HCT116 (cell line): ENCODE measurements at regions not wholly inside any gene's neighbourhood (a gene's known extent, or its start where the extent isn't known, plus 50 kb on each side); places are given as distances from the start of the nearest gene placed in this dataset.

ENCODE experiments used
- ATAC-seq: fragments of 200-7000 bp; cut with Tn5 transposase; 2 replicates; pipeline ENCODE4 v1.9.1; 2020; ENCODE audit warnings: mild to moderate bottlenecking, moderate library complexity
- BruUV-seq: library from RNA; stranded (reverse); fragments of 400-500 nt; replicated peaks from 2 replicates; lab custom pipeline; 2021; lab: Mats Ljungman, UMichigan
- CTCF ChIA-PET: fragments of 300-600 bp; sonication (Branson Sonifier 250); formaldehyde crosslinking; loops from one replicate; lab custom pipeline; 2021; ENCODE audit warnings: antibody characterized with exemption; lab: Charles Lee
- POLR2A ChIA-PET: fragments of 300-600, 350-600 bp; sonication (Branson Sonifier 250); formaldehyde crosslinking; loops from one replicate; lab custom pipeline; 2021; ENCODE audit warnings: antibody characterized with exemption; lab: Charles Lee
- RAD21 ChIA-PET, 2 experiments: fragments of 300-600 bp; sonication (Branson Sonifier 250); formaldehyde crosslinking; loops; one replicate each; lab custom pipeline; 2023; ENCODE audit warnings: low total read pairs in 2 of 2; ENCODE audit not compliant: uncharacterized antibody in 2 of 2, unreplicated experiment in 2 of 2, low non-redundant PET in 1 of 2; lab: Charles Lee
- DNase-seq: peaks from one replicate; pipeline ENCODE4 v3.0.0-alpha.2; 2010; ENCODE audit warnings: low read depth, low spot score
- H2AFZ ChIP-seq: fragments of 200-600 bp; shearing (Covaris generic), sonication (generic); 2 replicates; pipeline ENCODE4 v1.6.1; 2017; ENCODE audit warnings: low read depth, mixed run types, mixed read lengths, antibody characterized with exemption, low read length; ENCODE audit not compliant: poor library complexity, severe bottlenecking
- H3K27ac ChIP-seq: 2 replicates; pipeline ENCODE4 v1.5.1; 2012; ENCODE audit warnings: low read depth, low read length
- H3K27me3 ChIP-seq: fragments of 200-600 bp; sonication (generic); 2 replicates; pipeline ENCODE4 v1.6.1; 2016; ENCODE audit warnings: mixed run types, low read length, mixed read lengths; ENCODE audit not compliant: insufficient read depth
- H3K36me3 ChIP-seq, 2 experiments: fragments of 200-500 bp in 1 of 2; fragments of 200-600 bp in 1 of 2; sonication (Bioruptor generic) in 1 of 2; sonication (generic) in 1 of 2; 2 replicates each; pipeline versions ENCODE4 v1.5.1 to v1.6.1; 2014 to 2016; ENCODE audit warnings: low read length in 2 of 2, inconsistent platforms in 1 of 2, mixed read lengths in 1 of 2, mixed run types in 1 of 2; ENCODE audit not compliant: insufficient read depth in 2 of 2, control insufficient read depth in 1 of 2
- H3K4me1 ChIP-seq, 2 experiments: fragments of 200-600 bp in 1 of 2; sonication (generic) in 1 of 2; 2 replicates each; pipeline versions ENCODE4 v1.5.1 to v1.6.1; 2012 to 2017; ENCODE audit warnings: low read length in 2 of 2, inconsistent platforms in 1 of 2, mild to moderate bottlenecking in 1 of 2, mixed read lengths in 1 of 2, mixed run types in 1 of 2, moderate library complexity in 1 of 2; ENCODE audit not compliant: insufficient read depth in 2 of 2, control insufficient read depth in 1 of 2
- H3K4me2 ChIP-seq: fragments of 200-600 bp; sonication (generic); 2 replicates; pipeline ENCODE4 v1.6.1; 2017; ENCODE audit warnings: mixed run types, low read length, mixed read lengths
- H3K4me3 ChIP-seq, 2 experiments: fragments of 200-600 bp in 1 of 2; sonication (generic) in 1 of 2; replicated peaks in 1 of 2; 2 replicates each; pipeline ENCODE4 v1.5.1; 2011 to 2016; ENCODE audit warnings: low read length in 2 of 2, control low read depth in 1 of 2, low read depth in 1 of 2, mild to moderate bottlenecking in 1 of 2, mixed read lengths in 1 of 2, mixed run types in 1 of 2
- H3K79me2 ChIP-seq: fragments of 200-600 bp; sonication (generic); 2 replicates; pipeline ENCODE4 v1.6.1; 2017; ENCODE audit warnings: mild to moderate bottlenecking, mixed run types, low read length, moderate library complexity, mixed read lengths; ENCODE audit not compliant: insufficient read depth
- H3K9ac ChIP-seq: fragments of 200-600 bp; sonication (generic); 2 replicates; pipeline ENCODE4 v1.6.1; 2016; ENCODE audit warnings: low read length, mixed read lengths
- H3K9me2 ChIP-seq: fragments of 200-600 bp; sonication (generic), shearing (Covaris generic); 2 replicates; pipeline ENCODE4 v1.6.1; 2017; ENCODE audit warnings: mixed run types, mild to moderate bottlenecking, moderate library complexity; ENCODE audit not compliant: insufficient read depth
- H3K9me3 ChIP-seq, 2 experiments: fragments of 200-500 bp in 1 of 2; fragments of 200-600 bp in 1 of 2; sonication (Bioruptor generic) in 1 of 2; sonication (generic) in 1 of 2; 2 replicates each; pipeline ENCODE4 v1.6.1; 2014 to 2017; ENCODE audit warnings: low read length in 2 of 2, mixed read lengths in 2 of 2, inconsistent platforms in 1 of 2, low read depth in 1 of 2, mild to moderate bottlenecking in 1 of 2, mixed run types in 1 of 2, moderate library complexity in 1 of 2; ENCODE audit not compliant: control insufficient read depth in 1 of 2, insufficient read depth in 1 of 2
- H4K20me1 ChIP-seq: fragments of 200-600 bp; sonication (generic), shearing (Covaris generic); 2 replicates; pipeline ENCODE4 v1.6.1; 2017; ENCODE audit warnings: mixed run types, mild to moderate bottlenecking, moderate library complexity; ENCODE audit not compliant: insufficient read depth
- CEBPB ChIP-seq: IDR thresholded peaks from 2 replicates; pipeline ENCODE4 v1.6.1; 2012; ENCODE audit warnings: low read depth
- EZH2 ChIP-seq: fragments of 200-600 bp; sonication (generic); IDR thresholded peaks from 2 replicates; pipeline ENCODE4 v1.6.1; 2017; ENCODE audit warnings: antibody characterized with exemption, mixed run types
- FOSL1 ChIP-seq: IDR thresholded peaks from 2 replicates; pipeline ENCODE4 v1.6.1; 2012; ENCODE audit warnings: low read depth
- SIN3A ChIP-seq: IDR thresholded peaks from 2 replicates; pipeline ENCODE4 v1.6.1; 2012; ENCODE audit warnings: low read depth
- ZFX ChIP-seq: fragments of 450-650 bp; IDR thresholded peaks from 2 replicates; pipeline ENCODE4 v1.6.1; 2017
- intact Hi-C: fragments of 100-400 bp; cut with micrococcal nuclease; formaldehyde crosslinking; loops from 2 replicates; pipeline ENCODE4 v1.10.0; 2022
- TF ChIP-seq, protein P1 (sequence below): IDR thresholded peaks from 2 replicates; pipeline ENCODE4 v1.6.1; 2011; ENCODE audit warnings: mild to moderate bottlenecking, low read length, moderate library complexity; ENCODE audit not compliant: insufficient replicate concordance; ENCODE audit errors: extremely low read depth

DNA sequence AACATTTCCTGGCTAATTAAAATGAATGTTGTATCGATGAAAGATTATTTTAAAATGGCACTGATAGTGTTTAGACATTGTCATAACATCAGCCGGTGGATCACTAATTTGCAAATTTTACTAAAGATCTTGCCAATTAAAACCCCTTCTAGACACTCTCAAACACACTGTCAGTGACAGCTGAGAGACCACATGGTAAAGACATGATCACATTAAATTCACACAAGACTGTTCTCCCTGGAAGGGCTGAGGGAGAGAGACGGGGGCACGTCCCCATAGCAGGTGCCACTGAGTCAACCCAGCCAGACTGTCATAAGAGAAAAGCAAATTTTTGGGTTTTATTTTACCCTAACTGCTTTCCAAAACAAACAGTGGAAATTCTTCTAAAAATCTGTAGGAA, 306.0 kb downstream of the TXNL1 start:
- BruUV-seq = no TSS peak
- intact Hi-C loops = no loop called here
- Histone ChIP-seq H4K20me1 (no peaks in the 10 kb centered on the region), H3K4me3 (no peak overlapping the region), H3K9ac (no peak overlapping the region), H3K27ac (no peak overlapping the region), H3K27me3 (no peaks in the 10 kb centered on the region), H3K9me2 (no peaks in the 10 kb centered on the region), H3K9me3 (no peaks in the 10 kb centered on the region; a peak in 1 of 4 replicates), H3K79me2 (no peaks in the 10 kb centered on the region), H3K4me1 (no peaks in the 10 kb centered on the region), H3K36me3 (no peaks in the 10 kb centered on the region), H2AFZ (no peak overlapping the region), H3K4me2 (no peak overlapping the region)
- DNase-seq = no peak
- ChIA-PET CTCF (no interaction called here), RAD21 (no interaction called here), POLR2A (no interaction called here)
- TF ChIP-seq ZFX = no peak
- no peak for ATAC-seq

DNA sequence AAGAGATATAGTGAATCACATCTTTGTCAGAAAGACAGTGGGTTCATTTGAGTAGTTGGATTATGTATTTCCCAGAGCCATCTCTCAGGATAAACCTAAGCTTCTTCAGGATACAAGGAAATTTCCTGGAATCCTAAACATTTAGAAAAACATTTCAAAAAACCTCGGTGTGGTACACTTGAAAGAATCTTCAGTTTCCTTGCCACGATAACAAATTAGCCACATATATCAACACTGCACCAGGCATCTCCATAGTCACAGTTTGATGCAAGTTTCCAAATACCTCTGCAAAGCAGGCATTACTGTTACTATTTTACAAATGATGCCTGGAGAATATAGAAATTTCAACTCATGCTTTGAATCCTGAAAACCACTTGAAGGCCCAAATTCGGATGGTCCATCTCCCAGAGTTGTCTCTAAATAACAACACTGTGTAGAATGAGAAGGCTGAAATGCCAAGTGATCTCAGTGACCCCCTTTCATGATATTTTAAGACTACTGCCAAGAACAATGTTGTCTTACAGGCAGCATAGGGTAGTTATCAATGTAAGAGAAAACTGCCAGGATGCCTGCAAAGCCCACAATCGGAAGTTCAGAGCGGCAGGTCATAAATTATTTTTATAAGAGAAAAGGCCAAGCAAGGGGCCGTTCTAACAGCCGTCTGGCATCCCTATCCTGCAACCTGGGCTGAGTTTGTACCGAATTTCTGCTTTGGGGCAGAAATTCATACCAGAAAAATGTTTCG, 307.9 kb downstream of the TXNL1 start:
- no peaks in the 10 kb centered on the region for H4K20me1 ChIP-seq
- no peak for ATAC-seq
- no peaks in the 10 kb centered on the region for H3K27me3 ChIP-seq
- no peak for TF ChIP-seq CEBPB
- no peak for TF ChIP-seq EZH2
- no peak for TF ChIP-seq SIN3A
- TF ChIP-seq ZFX = no peak
- TF ChIP-seq, protein P1, sequence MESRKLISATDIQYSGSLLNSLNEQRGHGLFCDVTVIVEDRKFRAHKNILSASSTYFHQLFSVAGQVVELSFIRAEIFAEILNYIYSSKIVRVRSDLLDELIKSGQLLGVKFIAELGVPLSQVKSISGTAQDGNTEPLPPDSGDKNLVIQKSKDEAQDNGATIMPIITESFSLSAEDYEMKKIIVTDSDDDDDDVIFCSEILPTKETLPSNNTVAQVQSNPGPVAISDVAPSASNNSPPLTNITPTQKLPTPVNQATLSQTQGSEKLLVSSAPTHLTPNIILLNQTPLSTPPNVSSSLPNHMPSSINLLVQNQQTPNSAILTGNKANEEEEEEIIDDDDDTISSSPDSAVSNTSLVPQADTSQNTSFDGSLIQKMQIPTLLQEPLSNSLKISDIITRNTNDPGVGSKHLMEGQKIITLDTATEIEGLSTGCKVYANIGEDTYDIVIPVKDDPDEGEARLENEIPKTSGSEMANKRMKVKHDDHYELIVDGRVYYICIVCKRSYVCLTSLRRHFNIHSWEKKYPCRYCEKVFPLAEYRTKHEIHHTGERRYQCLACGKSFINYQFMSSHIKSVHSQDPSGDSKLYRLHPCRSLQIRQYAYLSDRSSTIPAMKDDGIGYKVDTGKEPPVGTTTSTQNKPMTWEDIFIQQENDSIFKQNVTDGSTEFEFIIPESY = no peak
- no peak for TF ChIP-seq FOSL1
- H3K36me3 ChIP-seq = no peaks in the 10 kb centered on the region
- CTCF ChIA-PET = no interaction called here
- H3K9me3 ChIP-seq = no peaks in the 10 kb centered on the region
- intact Hi-C loops = no loop called here
- no peak overlapping the region for H2AFZ ChIP-seq
- POLR2A ChIA-PET = no interaction called here
- BruUV-seq = no TSS peak
- H3K4me1 ChIP-seq = no peaks in the 10 kb centered on the region
- RAD21 ChIA-PET = no interaction called here
- no peaks in the 10 kb centered on the region for H3K9me2 ChIP-seq
- H3K9ac ChIP-seq = no peak overlapping the region
- no peaks in the 10 kb centered on the region for H3K79me2 ChIP-seq
- no peak for DNase-seq
- H3K4me2 ChIP-seq = no peak overlapping the region
- H3K4me3 ChIP-seq = no peak overlapping the region
- no peak overlapping the region for H3K27ac ChIP-seq
